ENCODE measurements at regions not wholly inside any gene's neighbourhood (a gene's known extent, or its start where the extent isn't known, plus 50 kb on each side); places are given as distances from the start of the nearest gene placed in this dataset.

- no peak for TF ChIP-seq CTCF (IDR thresholded peaks at IDR 0.05; ENCODE audit: borderline replicate concordance, extremely low read depth, low read length, poor library complexity, severe bottlenecking)
- TF ChIP-seq EZH2 (IDR thresholded peaks at IDR 0.05; ENCODE audit: borderline replicate concordance, low read depth, low read length, severe bottlenecking): no peak
Observed at GRCh38 chr11:15885854-15886253, 470.5 kb downstream of the SOX6 start.
